ENCODE measurements at regions not wholly inside any gene's neighbourhood (a gene's known extent, or its start where the extent isn't known, plus 50 kb on each side); places are given as distances from the start of the nearest gene placed in this dataset.

GRCh38 chr5:100273846-100274580 is 261.2 kb upstream of the FAM174A start:
- no peak for TF ChIP-seq CTCF (conservative IDR thresholded peaks at IDR 0.05; ENCODE audit: low read depth, low read length)
- DNase-seq (ENCODE audit: low read depth) = no peak
- no peak overlapping the region for H3K4me3 ChIP-seq (ENCODE audit: low read depth, low read length)

- DNase-seq (ENCODE audit: low read depth) = peak; percentile 51
- no peak overlapping the region for H3K4me3 ChIP-seq (ENCODE audit: low read depth, low read length)
- TF ChIP-seq CTCF (conservative IDR thresholded peaks at IDR 0.05; ENCODE audit: low read depth, low read length) = no peak
These were observed 265.0 kb upstream of the FAM174A start for GRCh38 chr5:100270023-100270771.

DNA sequence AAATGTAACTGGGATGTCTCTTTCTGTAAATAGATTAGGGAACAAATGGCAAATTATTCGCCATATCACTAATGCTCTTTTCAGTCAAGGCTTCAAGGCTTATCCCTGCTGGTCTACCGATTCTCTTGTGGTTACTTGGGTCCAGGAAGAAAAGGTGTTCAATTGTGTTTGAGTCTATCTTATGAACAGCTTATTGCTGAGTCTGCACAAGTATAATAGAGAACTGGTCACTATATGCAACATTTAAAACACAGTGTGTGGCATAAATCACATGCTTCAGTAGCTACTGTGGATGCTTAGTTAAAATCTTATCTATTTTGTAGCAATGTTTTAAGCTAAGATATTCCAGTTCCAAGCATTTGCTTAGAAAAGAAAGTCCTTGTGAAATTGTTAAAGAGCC is 274.2 kb upstream of the FAM174A start:
- no peak overlapping the region for H3K4me3 ChIP-seq (ENCODE audit: low read depth, low read length)
- TF ChIP-seq CTCF (conservative IDR thresholded peaks at IDR 0.05; ENCODE audit: low read depth, low read length) = no peak
- no peak for DNase-seq (ENCODE audit: low read depth)

DNA sequence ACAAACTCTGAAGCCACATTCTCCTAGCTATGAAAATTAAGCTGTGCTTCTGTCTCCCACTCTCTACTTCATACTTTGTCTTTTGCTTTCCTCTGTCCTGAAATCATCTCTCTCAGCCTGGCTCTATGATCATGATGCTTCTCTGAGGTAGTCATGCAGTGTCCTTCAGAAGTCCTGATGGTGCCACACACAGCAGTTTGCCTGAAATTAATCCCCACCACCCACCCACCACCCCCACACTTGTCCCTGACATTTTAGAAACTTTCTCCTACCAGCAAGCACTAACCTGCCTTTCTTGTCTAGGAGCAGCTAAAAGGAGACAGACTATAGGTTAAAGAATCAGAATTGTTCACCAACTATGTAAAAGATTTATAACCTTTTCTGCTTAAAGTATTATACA is 282.2 kb upstream of the FAM174A start:
- no peak for TF ChIP-seq CTCF (conservative IDR thresholded peaks at IDR 0.05; ENCODE audit: low read depth, low read length)
- no peak for DNase-seq (ENCODE audit: low read depth)
- no peak overlapping the region for H3K4me3 ChIP-seq (ENCODE audit: low read depth, low read length)

DNA sequence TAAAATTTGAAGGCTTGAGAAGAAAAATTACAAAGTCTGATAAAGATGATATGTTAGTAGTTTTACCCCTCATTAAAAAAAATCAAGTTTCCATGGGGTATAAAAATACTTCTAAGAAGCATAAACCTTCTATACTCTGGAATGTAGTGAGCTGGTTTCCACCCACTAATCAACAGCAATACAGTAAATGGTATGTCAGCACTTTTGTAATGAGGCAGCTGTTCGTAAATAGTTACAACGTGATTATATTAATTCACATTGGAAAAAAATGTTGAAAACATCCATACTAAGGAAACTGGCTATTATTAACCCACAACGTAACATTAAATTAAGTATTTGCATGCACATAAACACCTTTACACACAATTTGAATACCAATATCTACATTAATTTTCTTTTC is 283.1 kb upstream of the FAM174A start:
- H3K4me3 ChIP-seq (ENCODE audit: low read depth, low read length) = no peak overlapping the region
- TF ChIP-seq CTCF (conservative IDR thresholded peaks at IDR 0.05; ENCODE audit: low read depth, low read length) = no peak
- DNase-seq (ENCODE audit: low read depth) = no peak

DNA sequence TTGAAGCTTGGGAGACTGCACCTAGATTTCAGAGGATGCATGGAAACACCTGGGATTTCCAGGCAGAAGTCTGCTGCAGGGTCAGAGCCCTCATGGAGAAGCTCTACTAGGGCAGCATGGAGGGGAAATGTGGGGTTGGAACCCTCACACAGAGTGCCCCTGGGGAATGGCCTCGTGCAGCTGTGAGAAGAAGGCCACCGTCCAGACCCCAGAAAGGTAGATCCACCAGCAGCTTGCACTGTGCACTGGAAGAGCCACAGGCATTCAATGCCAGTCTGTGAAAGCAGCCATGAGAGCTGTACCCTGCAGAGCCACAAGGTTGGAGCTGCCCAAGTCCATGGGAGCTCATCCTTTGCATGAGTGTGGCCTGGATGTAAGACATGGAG is 285.3 kb upstream of the FAM174A start:
- H3K4me3 ChIP-seq (ENCODE audit: low read depth, low read length) = no peak overlapping the region
- no peak for DNase-seq (ENCODE audit: low read depth)
- no peak for TF ChIP-seq CTCF (conservative IDR thresholded peaks at IDR 0.05; ENCODE audit: low read depth, low read length)
